OCI-LY3 (cell line): ENCODE measurements at regions not wholly inside any gene's neighbourhood (a gene's known extent, or its start where the extent isn't known, plus 50 kb on each side); places are given as distances from the start of the nearest gene placed in this dataset.

Source experiments
- EZH2phosphoT487 ChIP-seq: fragments of 200-600 bp; shearing (Covaris generic); IDR thresholded peaks from 2 replicates; pipeline ENCODE4 v1.6.1; 2018; ENCODE audit warnings: antibody characterized with exemption, mixed run types, low read depth
- TF ChIP-seq, protein P1 (sequence below): fragments of 200-600, 300-600 bp; sonication (generic); IDR thresholded peaks from 2 replicates; pipeline ENCODE4 v1.5.1; 2014; ENCODE audit warnings: antibody characterized with exemption, low read length, low read depth

DNA sequence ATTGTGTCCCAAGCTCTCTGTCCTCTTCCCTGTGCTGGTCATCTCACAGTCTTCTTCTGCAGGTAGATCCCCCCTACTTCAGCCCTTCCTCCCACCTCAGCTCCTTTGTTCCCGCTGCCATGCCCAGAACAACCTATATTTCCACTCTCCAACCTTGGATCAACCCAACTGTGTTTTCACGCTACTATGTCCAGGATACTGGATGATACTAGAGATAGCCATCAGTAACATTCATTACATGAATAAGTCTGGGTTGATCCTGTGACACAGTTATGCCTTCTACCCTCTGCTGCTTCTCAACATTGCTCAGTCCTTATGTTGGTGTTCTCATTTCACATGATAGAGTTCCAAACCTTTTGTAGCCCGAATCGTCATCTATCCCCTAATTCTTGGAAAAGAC, 286.4 kb downstream of the ZEB1 start:
- TF ChIP-seq, protein P1, sequence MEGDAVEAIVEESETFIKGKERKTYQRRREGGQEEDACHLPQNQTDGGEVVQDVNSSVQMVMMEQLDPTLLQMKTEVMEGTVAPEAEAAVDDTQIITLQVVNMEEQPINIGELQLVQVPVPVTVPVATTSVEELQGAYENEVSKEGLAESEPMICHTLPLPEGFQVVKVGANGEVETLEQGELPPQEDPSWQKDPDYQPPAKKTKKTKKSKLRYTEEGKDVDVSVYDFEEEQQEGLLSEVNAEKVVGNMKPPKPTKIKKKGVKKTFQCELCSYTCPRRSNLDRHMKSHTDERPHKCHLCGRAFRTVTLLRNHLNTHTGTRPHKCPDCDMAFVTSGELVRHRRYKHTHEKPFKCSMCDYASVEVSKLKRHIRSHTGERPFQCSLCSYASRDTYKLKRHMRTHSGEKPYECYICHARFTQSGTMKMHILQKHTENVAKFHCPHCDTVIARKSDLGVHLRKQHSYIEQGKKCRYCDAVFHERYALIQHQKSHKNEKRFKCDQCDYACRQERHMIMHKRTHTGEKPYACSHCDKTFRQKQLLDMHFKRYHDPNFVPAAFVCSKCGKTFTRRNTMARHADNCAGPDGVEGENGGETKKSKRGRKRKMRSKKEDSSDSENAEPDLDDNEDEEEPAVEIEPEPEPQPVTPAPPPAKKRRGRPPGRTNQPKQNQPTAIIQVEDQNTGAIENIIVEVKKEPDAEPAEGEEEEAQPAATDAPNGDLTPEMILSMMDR: no peak
- no peak for TF ChIP-seq EZH2phosphoT487
